ENCODE measurements at regions not wholly inside any gene's neighbourhood (a gene's known extent, or its start where the extent isn't known, plus 50 kb on each side); places are given as distances from the start of the nearest gene placed in this dataset.

DNA sequence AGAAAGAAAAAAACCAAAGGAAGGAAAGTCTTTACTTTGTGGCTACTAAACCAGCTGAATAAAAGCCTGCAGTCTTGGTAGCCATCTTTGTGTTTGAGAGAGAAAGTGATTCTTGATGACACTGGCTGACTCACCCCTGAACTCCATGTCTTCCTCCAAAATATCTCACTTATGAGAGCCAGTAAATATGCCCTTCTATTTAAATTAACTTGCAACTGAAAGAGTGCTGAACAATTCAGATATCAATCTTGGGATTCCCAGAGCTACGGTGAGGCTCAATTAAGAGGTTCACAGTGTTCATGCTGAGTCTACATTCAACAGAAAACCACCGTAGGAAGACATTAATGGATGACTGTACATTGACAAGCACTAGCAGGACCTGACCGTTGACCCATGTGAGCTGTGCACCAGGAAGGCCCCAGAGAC is 57.9 kb downstream of the KCTD12 start:
- no peak overlapping the region for H3K4me3 ChIP-seq (ENCODE audit: extremely low read depth in 1 of 4, insufficient read depth in 2 of 4, low read depth in 3 of 4, low read length in 4 of 4)
- no peak overlapping the region for H2BK20ac ChIP-seq (ENCODE audit: low read length)
- no peak overlapping the region for H2AFZ ChIP-seq (ENCODE audit: low read length)
- H3K14ac ChIP-seq (ENCODE audit: insufficient read length) = no peak overlapping the region
- ChIA-PET POLR2A (ENCODE audit: partially characterized antibody) (no interaction called here), CTCF (ENCODE audit: partially characterized antibody) (no interaction called here)
- no peak overlapping the region for H4K8ac ChIP-seq (ENCODE audit: extremely low read depth, insufficient read depth, low read length)
- no peak overlapping the region for H2BK12ac ChIP-seq (ENCODE audit: low read depth, low read length)
- no peak overlapping the region for H2AK5ac ChIP-seq (ENCODE audit: low read depth, low read length)
- no peak overlapping the region for H3K4ac ChIP-seq (replicated peaks; ENCODE audit: insufficient read length, low read depth, low read length)
- no peak for FAIRE-seq
- H3K9me3 ChIP-seq (ENCODE audit: insufficient read depth in 2 of 2, low read depth in 1 of 2, low read length in 1 of 2) = no peaks in the 10 kb centered on the region
- peaks cover 0 to 6% (median 0%) of the 10 kb centered on the region in 4 experiments; a peak in 1 of 7 replicates for H3K4me1 ChIP-seq (replicated peaks in 1 of 4; ENCODE audit: control insufficient read depth in 3 of 4, insufficient read depth in 4 of 4, low read length in 3 of 4)
- no peak overlapping the region for H2BK5ac ChIP-seq (ENCODE audit: low read depth, low read length)
- no peak overlapping the region for H2BK120ac ChIP-seq (replicated peaks; ENCODE audit: low read depth, low read length)
- H3K23ac ChIP-seq (ENCODE audit: insufficient read length) = no peak overlapping the region
- no peak overlapping the region for H3K27ac ChIP-seq (ENCODE audit: low read depth, low read length)
- no peaks in the 10 kb centered on the region for H4K20me1 ChIP-seq (replicated peaks in 1 of 2; ENCODE audit: control insufficient read depth in 1 of 2, insufficient read depth in 2 of 2, low read length in 2 of 2)
- no peak overlapping the region for H3K9ac ChIP-seq (replicated peaks in 1 of 4; ENCODE audit: extremely low read depth in 1 of 4, low read depth in 3 of 4, low read length in 3 of 4)
- no peak for TF ChIP-seq TCF12 (IDR thresholded peaks at IDR 0.05; ENCODE audit: low read depth, low read length)
- TF ChIP-seq CHD2 (IDR thresholded peaks at IDR 0.05; ENCODE audit: low read length) = no peak
- TF ChIP-seq RAD21 (IDR thresholded peaks at IDR 0.05 in 1 of 2, conservative IDR thresholded peaks at IDR 0.05 in 1 of 2; ENCODE audit: low read depth in 2 of 2, low read length in 2 of 2) = no peak
- no peak for TF ChIP-seq TAF7 (optimal IDR thresholded peaks at IDR 0.05; ENCODE audit: borderline replicate concordance, low read depth, low read length)
- no peak overlapping the region for H4K5ac ChIP-seq (ENCODE audit: insufficient read length, low read depth, low read length)
- no peak overlapping the region for H2BK15ac ChIP-seq (ENCODE audit: low read length)
- no peak overlapping the region for H3K18ac ChIP-seq (ENCODE audit: extremely low read depth, low read length)
- no peaks in the 10 kb centered on the region for H3K79me1 ChIP-seq (ENCODE audit: low read depth, low read length)
- no peaks in the 10 kb centered on the region for H3K79me2 ChIP-seq (ENCODE audit: control insufficient read depth in 1 of 2, insufficient read depth in 2 of 2, low read length in 2 of 2)
- no peak overlapping the region for H4K91ac ChIP-seq (replicated peaks; ENCODE audit: insufficient read length, low read length)
- no peak overlapping the region for H3K56ac ChIP-seq (replicated peaks; ENCODE audit: insufficient read length, low read depth, low read length)
- no peaks in the 10 kb centered on the region for H3K27me3 ChIP-seq (replicated peaks in 1 of 4; ENCODE audit: control insufficient read depth in 3 of 4, extremely low read depth in 1 of 4, insufficient read depth in 3 of 4, low read length in 3 of 4)
- no peaks in the 10 kb centered on the region for H3K36me3 ChIP-seq (ENCODE audit: control insufficient read depth in 2 of 4, insufficient read depth in 4 of 4, low read length in 3 of 4)
- H3K23me2 ChIP-seq (ENCODE audit: low read depth, low read length) = no peaks in the 10 kb centered on the region
- WGBS, 2 experiments (ENCODE audit: extremely low coverage in 1 of 2, insufficient coverage in 1 of 2, insufficient read length in 1 of 2, insufficient replicate concordance in 2 of 2, low coverage in 1 of 2, low lambda C conversion rate in 2 of 2, missing lambda C conversion rate in 1 of 2) = 75% methylated on average over 3 of the region's 3 CpGs; no CpG with 5 or more reads in 1 of the 2 experiments
- DNase-seq (ENCODE audit: low read depth in 1 of 2, low spot score in 2 of 2) = no peak
- no peak overlapping the region for H3K4me2 ChIP-seq (ENCODE audit: insufficient read depth in 1 of 2, low read depth in 2 of 2, low read length in 2 of 2)

Data from H1 (cell line).